ENCODE measurements at regions not wholly inside any gene's neighbourhood (a gene's known extent, or its start where the extent isn't known, plus 50 kb on each side); places are given as distances from the start of the nearest gene placed in this dataset.

GRCh38 chr10:113381416-113381815 lies 171.4 kb upstream of the HABP2 start:
- no peak for DNase-seq
- peaks cover 8% of the 10 kb centered on the region for H3K27me3 Mint-ChIP-seq
- no peaks in the 10 kb centered on the region for H3K9me3 ChIP-seq (ENCODE audit: control insufficient read depth, low read length, poor library complexity, severe bottlenecking)
- ATAC-seq, result no peak
- peak overlapping the region; percentile 88 for H3K4me3 Mint-ChIP-seq
- peaks cover 16% of the 10 kb centered on the region for H3K4me1 Mint-ChIP-seq
- H3K27ac Mint-ChIP-seq, result peak overlapping the region; percentile 92
- H3K36me3 Mint-ChIP-seq (ENCODE audit: low read depth), result peaks cover 2% of the 10 kb centered on the region

GRCh38 chr10:113381981-113382509 lies 170.8 kb upstream of the HABP2 start:
- ATAC-seq (peak; percentile 65), DNase-seq (no peak)
- peaks cover 14% of the 10 kb centered on the region for H3K27me3 Mint-ChIP-seq
- H3K4me3 Mint-ChIP-seq, result peak overlapping the region; percentile 88
- peak overlapping the region; percentile 92 for H3K27ac Mint-ChIP-seq
- H3K4me1 Mint-ChIP-seq, result peaks cover 16% of the 10 kb centered on the region
- peaks cover 2% of the 10 kb centered on the region for H3K36me3 Mint-ChIP-seq (ENCODE audit: low read depth)
- H3K9me3 ChIP-seq (ENCODE audit: control insufficient read depth, low read length, poor library complexity, severe bottlenecking), result no peaks in the 10 kb centered on the region

GRCh38 chr10:113382691-113383090 lies 170.2 kb upstream of the HABP2 start:
- ATAC-seq (no peak), DNase-seq (no peak)
- Mint-ChIP-seq H3K36me3 (ENCODE audit: low read depth) (peaks cover under 1% of the 10 kb centered on the region), H3K27me3 (peaks cover 14% of the 10 kb centered on the region), H3K27ac (peak overlapping the region; percentile 92), H3K4me1 (peaks cover 16% of the 10 kb centered on the region), H3K4me3 (peak overlapping the region; percentile 70)
- no peaks in the 10 kb centered on the region for H3K9me3 ChIP-seq (ENCODE audit: control insufficient read depth, low read length, poor library complexity, severe bottlenecking)

- H3K4me3 Mint-ChIP-seq, result no peak overlapping the region
These were observed 168.7 kb upstream of the HABP2 start for GRCh38 chr10:113384181-113384580.

GRCh38 chr10:113385021-113385999 lies 167.5 kb upstream of the HABP2 start:
- Mint-ChIP-seq H3K4me3 (no peak overlapping the region), H3K36me3 (ENCODE audit: low read depth) (no peaks in the 10 kb centered on the region), H3K4me1 (peaks cover 16% of the 10 kb centered on the region), H3K27ac (peak overlapping the region; percentile 74), H3K27me3 (peaks cover 21% of the 10 kb centered on the region)
- H3K9me3 ChIP-seq (ENCODE audit: control insufficient read depth, low read length, poor library complexity, severe bottlenecking), result no peaks in the 10 kb centered on the region
- peak; percentile 94 for ATAC-seq
- peak in 2 of 3 donors; percentile 11 to 23 for DNase-seq

More at GRCh38 chr10:113384181-113384580, 168.7 kb upstream of the HABP2 start:
- peaks cover 16% of the 10 kb centered on the region for H3K4me1 Mint-ChIP-seq
- DNase-seq (no peak), ATAC-seq (no peak)
- H3K27me3 Mint-ChIP-seq, result peaks cover 16% of the 10 kb centered on the region
- no peaks in the 10 kb centered on the region for H3K36me3 Mint-ChIP-seq (ENCODE audit: low read depth)
- no peaks in the 10 kb centered on the region for H3K9me3 ChIP-seq (ENCODE audit: control insufficient read depth, low read length, poor library complexity, severe bottlenecking)
- H3K27ac Mint-ChIP-seq, result peak overlapping the region; percentile 74

GRCh38 chr10:113386005-113386404 lies 166.8 kb upstream of the HABP2 start:
- Mint-ChIP-seq H3K36me3 (ENCODE audit: low read depth) (no peaks in the 10 kb centered on the region), H3K27me3 (peaks cover 21% of the 10 kb centered on the region), H3K4me1 (peaks cover 16% of the 10 kb centered on the region), H3K27ac (no peak overlapping the region), H3K4me3 (no peak overlapping the region)
- DNase-seq, result no peak
- ATAC-seq, result no peak
- no peaks in the 10 kb centered on the region for H3K9me3 ChIP-seq (ENCODE audit: control insufficient read depth, low read length, poor library complexity, severe bottlenecking)

- Mint-ChIP-seq H3K4me3 (no peak overlapping the region), H3K27me3 (peaks cover 24% of the 10 kb centered on the region), H3K27ac (no peak overlapping the region), H3K4me1 (peaks cover 5% of the 10 kb centered on the region), H3K36me3 (ENCODE audit: low read depth) (no peaks in the 10 kb centered on the region)
- H3K9me3 ChIP-seq (ENCODE audit: control insufficient read depth, low read length, poor library complexity, severe bottlenecking), result no peaks in the 10 kb centered on the region
- ATAC-seq (no peak), DNase-seq (no peak)
These were observed 162.9 kb upstream of the HABP2 start for GRCh38 chr10:113389969-113390368.

- no peak for ATAC-seq
- Mint-ChIP-seq H3K4me1 (no peaks in the 10 kb centered on the region), H3K27ac (no peak overlapping the region), H3K27me3 (peaks cover 18% of the 10 kb centered on the region), H3K4me3 (no peak overlapping the region), H3K36me3 (ENCODE audit: low read depth) (no peaks in the 10 kb centered on the region)
- no peak for DNase-seq
- no peaks in the 10 kb centered on the region for H3K9me3 ChIP-seq (ENCODE audit: control insufficient read depth, low read length, poor library complexity, severe bottlenecking)
These were observed 162.0 kb upstream of the HABP2 start for GRCh38 chr10:113390896-113391295.

- H3K9me3 ChIP-seq (ENCODE audit: control insufficient read depth, low read length, poor library complexity, severe bottlenecking), result no peaks in the 10 kb centered on the region
- DNase-seq (no peak), ATAC-seq (no peak)
- Mint-ChIP-seq H3K27ac (no peak overlapping the region), H3K4me1 (no peaks in the 10 kb centered on the region), H3K4me3 (no peak overlapping the region), H3K36me3 (ENCODE audit: low read depth) (no peaks in the 10 kb centered on the region), H3K27me3 (peaks cover 11% of the 10 kb centered on the region)
These were observed 155.8 kb upstream of the HABP2 start for GRCh38 chr10:113397047-113397446.

- ATAC-seq, result no peak
These were observed 153.8 kb upstream of the HABP2 start for GRCh38 chr10:113399065-113399464.

GRCh38 chr10:113402602-113403001 lies 150.3 kb upstream of the HABP2 start:
- Mint-ChIP-seq H3K4me1 (no peaks in the 10 kb centered on the region), H3K4me3 (no peak overlapping the region), H3K27ac (no peak overlapping the region), H3K27me3 (peaks cover 11% of the 10 kb centered on the region), H3K36me3 (ENCODE audit: low read depth) (no peaks in the 10 kb centered on the region)
- DNase-seq (no peak), ATAC-seq (no peak)
- H3K9me3 ChIP-seq (ENCODE audit: control insufficient read depth, low read length, poor library complexity, severe bottlenecking), result no peaks in the 10 kb centered on the region

More at GRCh38 chr10:113399065-113399464, 153.8 kb upstream of the HABP2 start:
- no peak overlapping the region for H3K4me3 Mint-ChIP-seq
- no peaks in the 10 kb centered on the region for H3K9me3 ChIP-seq (ENCODE audit: control insufficient read depth, low read length, poor library complexity, severe bottlenecking)
- no peaks in the 10 kb centered on the region for H3K36me3 Mint-ChIP-seq (ENCODE audit: low read depth)
- H3K27ac Mint-ChIP-seq, result no peak overlapping the region
- no peaks in the 10 kb centered on the region for H3K4me1 Mint-ChIP-seq
- H3K27me3 Mint-ChIP-seq, result peaks cover 6% of the 10 kb centered on the region
- no peak for DNase-seq

GRCh38 chr10:113407218-113407617 lies 145.6 kb upstream of the HABP2 start:
- H3K4me1 Mint-ChIP-seq, result no peaks in the 10 kb centered on the region
- no peak overlapping the region for H3K4me3 Mint-ChIP-seq
- ATAC-seq (no peak), DNase-seq (no peak)
- no peak overlapping the region for H3K27ac Mint-ChIP-seq
- no peaks in the 10 kb centered on the region for H3K9me3 ChIP-seq (ENCODE audit: control insufficient read depth, low read length, poor library complexity, severe bottlenecking)
- peaks cover 43% of the 10 kb centered on the region for H3K27me3 Mint-ChIP-seq
- H3K36me3 Mint-ChIP-seq (ENCODE audit: low read depth), result no peaks in the 10 kb centered on the region

- no peaks in the 10 kb centered on the region for H3K9me3 ChIP-seq (ENCODE audit: control insufficient read depth, low read length, poor library complexity, severe bottlenecking)
- Mint-ChIP-seq H3K4me3 (no peak overlapping the region), H3K4me1 (no peaks in the 10 kb centered on the region), H3K27me3 (peaks cover 48% of the 10 kb centered on the region), H3K27ac (no peak overlapping the region), H3K36me3 (ENCODE audit: low read depth) (no peaks in the 10 kb centered on the region)
- ATAC-seq (no peak), DNase-seq (no peak)
These were observed 143.7 kb upstream of the HABP2 start for GRCh38 chr10:113409175-113409574.
